OCI-LY1 (cell line): ENCODE measurements at regions not wholly inside any gene's neighbourhood (a gene's known extent, or its start where the extent isn't known, plus 50 kb on each side); places are given as distances from the start of the nearest gene placed in this dataset.

ENCODE experiments used
- H2AFZ ChIP-seq: fragments of 200-600 bp; sonication (generic), shearing (Covaris generic); 2 replicates; pipeline ENCODE4 v1.6.0; 2014; ENCODE audit warnings: antibody characterized with exemption, mild to moderate bottlenecking, low read length
- H3F3A ChIP-seq: fragments of 200-600 bp; sonication (generic), shearing (Covaris generic); 2 replicates; pipeline ENCODE4 v1.6.0; 2014; ENCODE audit warnings: mild to moderate bottlenecking, antibody characterized with exemption, low read length, moderate library complexity; ENCODE audit not compliant: insufficient read depth
- H3K27ac ChIP-seq: fragments of 200-600 bp; sonication (generic); 2 replicates; pipeline ENCODE4 v1.5.1; 2014; ENCODE audit warnings: low read length, mixed run types, mild to moderate bottlenecking, low read depth; ENCODE audit not compliant: poor library complexity, severe bottlenecking
- H3K27me3 ChIP-seq: fragments of 200-600 bp; sonication (generic); 2 replicates; pipeline ENCODE4 v1.6.0; 2014; ENCODE audit warnings: antibody characterized with exemption, mild to moderate bottlenecking, low read length, moderate library complexity; ENCODE audit not compliant: insufficient read depth
- H3K36me3 ChIP-seq: fragments of 200-600 bp; sonication (generic); 2 replicates; pipeline ENCODE4 v1.6.1; 2014; ENCODE audit warnings: mild to moderate bottlenecking, antibody characterized with exemption, low read length, moderate library complexity, mixed read lengths; ENCODE audit not compliant: insufficient read depth
- H3K4me1 ChIP-seq: fragments of 200-600 bp; sonication (generic); 2 replicates; pipeline ENCODE4 v1.5.1; 2014; ENCODE audit warnings: mild to moderate bottlenecking, low read length, moderate library complexity; ENCODE audit not compliant: insufficient read depth, severe bottlenecking
- H3K4me2 ChIP-seq: fragments of 200-600 bp; sonication (generic), shearing (Covaris generic); 2 replicates; pipeline ENCODE4 v1.6.1; 2014; ENCODE audit warnings: low read length
- H3K4me3 ChIP-seq: fragments of 200-600 bp; sonication (generic); 2 replicates; pipeline ENCODE4 v1.5.1; 2014; ENCODE audit warnings: low read length, low read depth, mild to moderate bottlenecking, mixed read lengths; ENCODE audit not compliant: poor library complexity, severe bottlenecking
- H3K79me2 ChIP-seq: fragments of 200-600 bp; shearing (Covaris generic); 2 replicates; pipeline ENCODE4 v1.6.1; 2016; ENCODE audit warnings: mixed run types, low read length, mixed read lengths; ENCODE audit not compliant: insufficient read depth
- H3K9ac ChIP-seq: fragments of 200-600 bp; sonication (generic), shearing (Covaris generic); 2 replicates; pipeline ENCODE4 v1.6.1; 2014; ENCODE audit warnings: mild to moderate bottlenecking, low read length, mixed read lengths
- H3K9me2 ChIP-seq: fragments of 200-600 bp; sonication (generic), shearing (Covaris generic); 2 replicates; pipeline ENCODE4 v1.6.1; 2014; ENCODE audit warnings: low read depth, mild to moderate bottlenecking, low read length, mixed read lengths
- H3K9me3 ChIP-seq: fragments of 200-600 bp; shearing (Covaris generic); 2 replicates; pipeline ENCODE4 v1.6.1; 2014; ENCODE audit warnings: low read length, mixed read lengths
- H4K20me1 ChIP-seq: fragments of 200-600 bp; sonication (generic), shearing (Covaris generic); 2 replicates; pipeline ENCODE4 v1.6.0; 2016; ENCODE audit warnings: mild to moderate bottlenecking, low read length; ENCODE audit not compliant: insufficient read depth
- EZH2 ChIP-seq: fragments of 200-600 bp; sonication (generic), shearing (Covaris generic); IDR thresholded peaks from 2 replicates; pipeline ENCODE4 v1.8.0; 2017; ENCODE audit warnings: borderline replicate concordance, mixed run types, mild to moderate bottlenecking, antibody characterized with exemption, low read length, moderate library complexity, mixed read lengths
- TF ChIP-seq, protein P1 (sequence below): fragments of 200-600 bp; sonication (generic), shearing (Covaris generic); IDR thresholded peaks from 2 replicates; pipeline ENCODE4 v1.5.1; 2017; ENCODE audit warnings: mild to moderate bottlenecking, antibody characterized with exemption, low read length, moderate library complexity, mixed read lengths

DNA sequence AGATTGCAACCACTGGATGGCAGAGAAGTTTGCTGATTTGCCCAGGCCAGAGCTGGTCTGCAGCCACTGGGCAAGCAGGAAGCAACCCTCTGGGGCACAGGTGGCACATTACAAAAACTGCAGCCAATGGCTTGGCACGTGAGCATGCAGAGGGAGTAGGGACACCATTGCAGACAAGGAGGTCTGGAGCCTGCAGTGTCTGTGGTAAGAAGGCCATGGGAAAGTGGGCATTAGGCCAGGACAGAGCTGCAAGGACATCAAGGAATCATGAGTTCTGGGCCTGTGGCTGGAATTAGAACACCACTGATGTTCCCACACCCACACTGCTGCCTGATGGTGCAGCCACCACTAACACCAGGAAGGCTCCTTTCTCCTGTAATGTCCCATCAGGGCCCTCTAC lies 113.0 kb downstream of the TSEN15 start:
- Histone ChIP-seq H3K4me1 (no peaks in the 10 kb centered on the region), H3K9me3 (no peaks in the 10 kb centered on the region), H3K9ac (no peak overlapping the region), H3K4me3 (no peak overlapping the region), H4K20me1 (no peaks in the 10 kb centered on the region), H3K27ac (no peak overlapping the region), H3K79me2 (no peaks in the 10 kb centered on the region), H3K27me3 (no peaks in the 10 kb centered on the region), H3K9me2 (no peaks in the 10 kb centered on the region), H2AFZ (no peak overlapping the region), H3F3A (no peaks in the 10 kb centered on the region), H3K36me3 (no peaks in the 10 kb centered on the region), H3K4me2 (no peak overlapping the region)
- TF ChIP-seq, protein P1, sequence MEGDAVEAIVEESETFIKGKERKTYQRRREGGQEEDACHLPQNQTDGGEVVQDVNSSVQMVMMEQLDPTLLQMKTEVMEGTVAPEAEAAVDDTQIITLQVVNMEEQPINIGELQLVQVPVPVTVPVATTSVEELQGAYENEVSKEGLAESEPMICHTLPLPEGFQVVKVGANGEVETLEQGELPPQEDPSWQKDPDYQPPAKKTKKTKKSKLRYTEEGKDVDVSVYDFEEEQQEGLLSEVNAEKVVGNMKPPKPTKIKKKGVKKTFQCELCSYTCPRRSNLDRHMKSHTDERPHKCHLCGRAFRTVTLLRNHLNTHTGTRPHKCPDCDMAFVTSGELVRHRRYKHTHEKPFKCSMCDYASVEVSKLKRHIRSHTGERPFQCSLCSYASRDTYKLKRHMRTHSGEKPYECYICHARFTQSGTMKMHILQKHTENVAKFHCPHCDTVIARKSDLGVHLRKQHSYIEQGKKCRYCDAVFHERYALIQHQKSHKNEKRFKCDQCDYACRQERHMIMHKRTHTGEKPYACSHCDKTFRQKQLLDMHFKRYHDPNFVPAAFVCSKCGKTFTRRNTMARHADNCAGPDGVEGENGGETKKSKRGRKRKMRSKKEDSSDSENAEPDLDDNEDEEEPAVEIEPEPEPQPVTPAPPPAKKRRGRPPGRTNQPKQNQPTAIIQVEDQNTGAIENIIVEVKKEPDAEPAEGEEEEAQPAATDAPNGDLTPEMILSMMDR = no peak
- no peak for TF ChIP-seq EZH2

DNA sequence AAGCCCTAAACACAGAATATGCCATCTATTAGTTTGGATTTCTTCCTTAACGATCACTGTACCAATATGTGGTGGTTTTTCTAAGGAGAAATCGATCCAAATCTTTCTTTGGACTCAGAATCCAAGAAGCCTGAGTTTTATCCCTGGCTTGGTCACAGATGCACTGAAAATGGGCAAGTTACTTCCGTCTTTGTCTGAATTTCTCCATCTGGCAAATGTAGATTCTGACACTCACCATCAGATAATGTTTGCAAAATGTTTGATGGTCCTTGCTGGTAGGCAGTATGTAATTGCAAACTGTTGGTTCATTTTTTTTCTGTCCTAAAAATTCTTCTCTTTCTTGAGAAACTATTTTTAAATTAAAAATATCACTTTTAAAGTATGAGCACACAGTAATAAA lies 115.0 kb downstream of the TSEN15 start:
- H2AFZ ChIP-seq = no peak overlapping the region
- H3K4me3 ChIP-seq = no peak overlapping the region
- TF ChIP-seq, protein P1 = no peak
- TF ChIP-seq EZH2 = no peak
- H3K36me3 ChIP-seq = no peaks in the 10 kb centered on the region
- no peaks in the 10 kb centered on the region for H4K20me1 ChIP-seq
- H3K9me2 ChIP-seq = no peaks in the 10 kb centered on the region
- H3K9ac ChIP-seq = no peak overlapping the region
- no peak overlapping the region for H3K27ac ChIP-seq
- no peaks in the 10 kb centered on the region for H3K4me1 ChIP-seq
- no peaks in the 10 kb centered on the region for H3K27me3 ChIP-seq
- H3K79me2 ChIP-seq = no peaks in the 10 kb centered on the region
- H3K9me3 ChIP-seq = no peaks in the 10 kb centered on the region
- H3K4me2 ChIP-seq = no peak overlapping the region
- H3F3A ChIP-seq = no peaks in the 10 kb centered on the region

DNA sequence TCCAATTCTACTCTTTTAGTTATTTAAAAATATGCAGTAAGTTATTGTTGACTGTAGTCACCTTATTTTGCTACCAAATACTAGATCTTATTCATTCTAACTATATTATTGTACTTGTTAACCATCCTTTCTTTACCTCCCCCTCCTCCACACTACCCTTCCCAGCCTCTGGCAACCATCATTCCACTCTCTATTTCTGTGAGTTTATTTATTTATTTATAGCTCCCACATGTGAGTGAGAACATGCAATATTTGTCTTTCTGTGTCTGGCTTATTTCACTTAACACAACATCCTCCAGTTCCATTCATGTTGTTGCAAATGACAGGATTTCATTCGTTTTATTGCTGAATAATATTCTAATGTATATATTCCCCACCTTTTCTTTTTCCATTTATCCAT lies 115.8 kb downstream of the TSEN15 start:
- TF ChIP-seq, protein P1 = no peak
- TF ChIP-seq EZH2 = no peak
- no peaks in the 10 kb centered on the region for H3K36me3 ChIP-seq
- no peaks in the 10 kb centered on the region for H3K79me2 ChIP-seq
- H3K4me2 ChIP-seq = no peak overlapping the region
- H3K27ac ChIP-seq = no peak overlapping the region
- no peaks in the 10 kb centered on the region for H3K9me3 ChIP-seq
- H3F3A ChIP-seq = no peaks in the 10 kb centered on the region
- no peaks in the 10 kb centered on the region for H3K4me1 ChIP-seq
- H2AFZ ChIP-seq = no peak overlapping the region
- no peak overlapping the region for H3K9ac ChIP-seq
- no peak overlapping the region for H3K4me3 ChIP-seq
- no peaks in the 10 kb centered on the region for H3K27me3 ChIP-seq
- H3K9me2 ChIP-seq = no peaks in the 10 kb centered on the region
- H4K20me1 ChIP-seq = no peaks in the 10 kb centered on the region
